Keratinocyte (primary cell): ENCODE measurements at regions not wholly inside any gene's neighbourhood (a gene's known extent, or its start where the extent isn't known, plus 50 kb on each side); places are given as distances from the start of the nearest gene placed in this dataset.

Experiments
- DNase-seq: peaks from one replicate; pipeline ENCODE4 v3.0.0-alpha.2; 2011; ENCODE audit warnings: low read depth, missing footprints, low spot score
- FAIRE-seq: peaks from 2 replicates; lab custom pipeline; 2011; peaks lifted over from hg19 to GRCh38; lab: Jason Lieb, UNC
- H2AFZ ChIP-seq: 2 replicates; pipeline ENCODE4 v1.6.0; 2012; ENCODE audit warnings: low read length, control low read depth, inconsistent platforms; ENCODE audit not compliant: control insufficient read depth
- H3K27ac ChIP-seq: 2 replicates; pipeline ENCODE4 v1.5.1; 2011; ENCODE audit warnings: low read length; ENCODE audit not compliant: control insufficient read depth, insufficient read depth
- H3K27me3 ChIP-seq: 3 replicates; pipeline ENCODE4 v1.6.0; 2011; ENCODE audit warnings: low read length; ENCODE audit not compliant: control insufficient read depth, insufficient read depth; ENCODE audit errors: extremely low read depth
- H3K36me3 ChIP-seq, 2 experiments: 2 replicates in 1 of 2; 3 replicates in 1 of 2; pipeline ENCODE4 v1.5.1; 2011; ENCODE audit warnings: low read length in 2 of 2, mild to moderate bottlenecking in 1 of 2; ENCODE audit not compliant: control insufficient read depth in 2 of 2, insufficient read depth in 2 of 2; ENCODE audit errors: extremely low read depth in 1 of 2
- H3K4me1 ChIP-seq: 3 replicates; pipeline ENCODE4 v1.5.1; 2011; ENCODE audit warnings: low read length; ENCODE audit not compliant: control insufficient read depth, insufficient read depth; ENCODE audit errors: extremely low read depth
- H3K4me2 ChIP-seq: 3 replicates; pipeline ENCODE4 v1.6.0; 2011; ENCODE audit warnings: low read depth, low read length; ENCODE audit not compliant: control insufficient read depth, insufficient read depth; ENCODE audit errors: extremely low read depth
- H3K4me3 ChIP-seq, 3 experiments: fragments of 200-600 bp in 1 of 3; sonication (generic) in 1 of 3; 2 replicates in 2 of 3; 3 replicates in 1 of 3; pipeline ENCODE4 v1.5.1; 2011 to 2016; ENCODE audit warnings: low read length in 3 of 3, mild to moderate bottlenecking in 3 of 3, control low read depth in 2 of 3, inconsistent platforms in 1 of 3, low read depth in 1 of 3, mixed read lengths in 1 of 3, mixed run types in 1 of 3, moderate library complexity in 1 of 3; ENCODE audit not compliant: control insufficient read depth in 2 of 3, insufficient read depth in 2 of 3; ENCODE audit errors: extremely low read depth in 1 of 3
- H3K79me2 ChIP-seq: 2 replicates; pipeline ENCODE4 v1.6.0; 2012; ENCODE audit warnings: low read length; ENCODE audit not compliant: control insufficient read depth, insufficient read depth
- H3K9ac ChIP-seq: 3 replicates; pipeline ENCODE4 v1.6.0; 2011; ENCODE audit warnings: low read length; ENCODE audit not compliant: control insufficient read depth, insufficient read depth; ENCODE audit errors: extremely low read depth
- H3K9me1 ChIP-seq: 3 replicates; pipeline ENCODE4 v1.6.0; 2011; ENCODE audit warnings: low read length; ENCODE audit not compliant: control insufficient read depth, insufficient read depth; ENCODE audit errors: extremely low read depth
- H3K9me3 ChIP-seq: 2 replicates; pipeline ENCODE4 v1.5.1; 2012; ENCODE audit warnings: low read depth, low read length; ENCODE audit not compliant: control insufficient read depth
- H4K20me1 ChIP-seq: 3 replicates; pipeline ENCODE4 v1.6.0; 2011; ENCODE audit warnings: low read length; ENCODE audit not compliant: control insufficient read depth, insufficient read depth; ENCODE audit errors: extremely low read depth
- EZH2 ChIP-seq: IDR thresholded peaks from one replicate; pipeline ENCODE4 v1.6.1; 2012; ENCODE audit warnings: inconsistent platforms, mild to moderate bottlenecking, low read length, moderate library complexity
- dilution Hi-C: fragments of 300-500 bp; cut with MboI; formaldehyde crosslinking; loops from one replicate; pipeline ENCODE4 v1.7.0; 2020; ENCODE audit warnings: low sequenced_read_pairs; ENCODE audit not compliant: extremely low pct_ligation_motif_present
- TF ChIP-seq, protein P1 (sequence below), 3 experiments: IDR thresholded peaks in 1 of 3; conservative IDR thresholded peaks in 1 of 3; optimal IDR thresholded peaks in 1 of 3; 2 replicates in 2 of 3; 3 replicates in 1 of 3; pipeline versions ENCODE3 to v1.5.1; 2011; ENCODE audit warnings: low read length in 3 of 3, mild to moderate bottlenecking in 3 of 3, moderate library complexity in 2 of 3, control low read depth in 1 of 3, inconsistent platforms in 1 of 3; ENCODE audit not compliant: insufficient read depth in 2 of 3; ENCODE audit errors: extremely low read depth in 1 of 3

DNA sequence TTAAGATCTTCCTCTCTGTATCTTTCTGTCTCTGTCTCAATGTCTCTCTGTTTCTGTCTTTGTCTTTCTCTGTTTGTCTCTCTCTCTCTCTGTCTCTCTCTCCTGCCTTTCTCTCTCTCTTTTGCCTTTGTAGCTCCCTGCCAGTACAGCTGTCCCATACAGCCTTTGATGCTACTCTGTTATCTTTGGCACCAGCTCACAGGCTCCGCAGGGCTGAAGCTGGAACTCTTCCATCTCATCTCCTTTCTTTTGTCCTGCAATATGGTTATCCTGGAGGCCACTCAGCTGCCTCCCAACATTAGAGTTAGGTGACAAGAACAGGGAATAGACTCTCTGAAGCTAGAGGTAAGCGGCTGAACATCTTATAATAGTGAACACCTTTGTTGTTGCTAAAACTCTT, 354.3 kb upstream of the NEGR1 start:
- DNase-seq (no peak), FAIRE-seq (no peak)
- Histone ChIP-seq H3K9ac (no peak overlapping the region), H3K4me3 (no peak overlapping the region), H4K20me1 (no peaks in the 10 kb centered on the region), H3K27me3 (peaks cover 4% of the 10 kb centered on the region), H3K27ac (no peak overlapping the region), H3K36me3 (no peaks in the 10 kb centered on the region), H2AFZ (no peak overlapping the region), H3K79me2 (no peaks in the 10 kb centered on the region), H3K4me1 (no peaks in the 10 kb centered on the region), H3K9me1 (no peaks in the 10 kb centered on the region), H3K9me3 (no peaks in the 10 kb centered on the region), H3K4me2 (no peak overlapping the region)
- dilution Hi-C loops: no loop called here
- no peak for TF ChIP-seq EZH2
- TF ChIP-seq, protein P1, sequence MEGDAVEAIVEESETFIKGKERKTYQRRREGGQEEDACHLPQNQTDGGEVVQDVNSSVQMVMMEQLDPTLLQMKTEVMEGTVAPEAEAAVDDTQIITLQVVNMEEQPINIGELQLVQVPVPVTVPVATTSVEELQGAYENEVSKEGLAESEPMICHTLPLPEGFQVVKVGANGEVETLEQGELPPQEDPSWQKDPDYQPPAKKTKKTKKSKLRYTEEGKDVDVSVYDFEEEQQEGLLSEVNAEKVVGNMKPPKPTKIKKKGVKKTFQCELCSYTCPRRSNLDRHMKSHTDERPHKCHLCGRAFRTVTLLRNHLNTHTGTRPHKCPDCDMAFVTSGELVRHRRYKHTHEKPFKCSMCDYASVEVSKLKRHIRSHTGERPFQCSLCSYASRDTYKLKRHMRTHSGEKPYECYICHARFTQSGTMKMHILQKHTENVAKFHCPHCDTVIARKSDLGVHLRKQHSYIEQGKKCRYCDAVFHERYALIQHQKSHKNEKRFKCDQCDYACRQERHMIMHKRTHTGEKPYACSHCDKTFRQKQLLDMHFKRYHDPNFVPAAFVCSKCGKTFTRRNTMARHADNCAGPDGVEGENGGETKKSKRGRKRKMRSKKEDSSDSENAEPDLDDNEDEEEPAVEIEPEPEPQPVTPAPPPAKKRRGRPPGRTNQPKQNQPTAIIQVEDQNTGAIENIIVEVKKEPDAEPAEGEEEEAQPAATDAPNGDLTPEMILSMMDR (optimal IDR thresholded peaks at IDR 0.05 in 1 of 3, IDR thresholded peaks at IDR 0.05 in 1 of 3, conservative IDR thresholded peaks at IDR 0.05 in 1 of 3; ENCODE audit: extremely low read depth in 1 of 3, insufficient read depth in 2 of 3, low read length in 3 of 3): no peak

DNA sequence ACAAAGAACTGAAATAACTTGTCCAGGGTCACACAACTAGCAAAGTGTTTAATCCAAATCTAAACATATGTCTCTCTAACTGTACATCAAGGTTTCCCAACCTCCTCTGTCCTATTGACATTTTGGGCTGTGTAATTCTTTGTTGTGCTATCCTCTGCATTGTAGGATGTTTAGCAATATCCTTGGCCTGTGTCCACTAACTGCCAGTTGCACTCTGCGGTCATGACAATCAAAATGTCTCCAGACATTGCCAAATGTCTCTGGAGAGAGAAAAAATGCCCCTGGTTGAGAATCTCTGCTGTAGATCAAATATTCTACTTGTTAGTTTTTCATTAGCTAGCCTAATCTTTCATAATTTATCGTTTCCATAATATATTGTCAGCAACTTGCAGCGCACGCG, 353.4 kb upstream of the NEGR1 start:
- H3K79me2 ChIP-seq: no peaks in the 10 kb centered on the region
- peaks cover 4% of the 10 kb centered on the region for H3K27me3 ChIP-seq
- no peak overlapping the region for H3K4me2 ChIP-seq
- H3K4me1 ChIP-seq: no peaks in the 10 kb centered on the region
- H3K4me3 ChIP-seq: no peak overlapping the region
- H3K9me3 ChIP-seq: no peaks in the 10 kb centered on the region
- FAIRE-seq: no peak
- no peaks in the 10 kb centered on the region for H3K36me3 ChIP-seq
- dilution Hi-C loops: no loop called here
- no peak for DNase-seq
- no peaks in the 10 kb centered on the region for H3K9me1 ChIP-seq
- no peak overlapping the region for H3K9ac ChIP-seq
- H4K20me1 ChIP-seq: no peaks in the 10 kb centered on the region
- TF ChIP-seq, protein P1 (optimal IDR thresholded peaks at IDR 0.05 in 1 of 3, IDR thresholded peaks at IDR 0.05 in 1 of 3, conservative IDR thresholded peaks at IDR 0.05 in 1 of 3; ENCODE audit: extremely low read depth in 1 of 3, insufficient read depth in 2 of 3, low read length in 3 of 3): no peak
- no peak for TF ChIP-seq EZH2
- H2AFZ ChIP-seq: no peak overlapping the region
- no peak overlapping the region for H3K27ac ChIP-seq
